MM.1S (cell line): ENCODE measurements at regions not wholly inside any gene's neighbourhood (a gene's known extent, or its start where the extent isn't known, plus 50 kb on each side); places are given as distances from the start of the nearest gene placed in this dataset.

Experiments
- DNase-seq: peaks from one replicate; pipeline ENCODE4 v3.0.0-alpha.2; 2015
- H2AFZ ChIP-seq: fragments of 300-600 bp; sonication (generic); 2 replicates; pipeline ENCODE4 v1.6.0; 2016; ENCODE audit warnings: antibody characterized with exemption, low read length
- H3F3A ChIP-seq: fragments of 300-600 bp; sonication (generic); 2 replicates; pipeline ENCODE4 v1.6.1; 2016; ENCODE audit warnings: mild to moderate bottlenecking, antibody characterized with exemption, low read length, moderate library complexity, mixed read lengths; ENCODE audit not compliant: insufficient read depth
- H3K27ac ChIP-seq: fragments of 300-600 bp; sonication (generic); 2 replicates; pipeline ENCODE4 v1.5.1; 2016; ENCODE audit warnings: mild to moderate bottlenecking, low read length
- H3K27me3 ChIP-seq: fragments of 300-600 bp; sonication (generic); replicated peaks from 2 replicates; pipeline ENCODE4 v1.6.0; 2016; ENCODE audit warnings: low read length; ENCODE audit not compliant: insufficient read depth
- H3K36me3 ChIP-seq: fragments of 300-600 bp; sonication (generic); replicated peaks from 2 replicates; pipeline ENCODE4 v1.6.1; 2016; ENCODE audit warnings: mild to moderate bottlenecking, low read length, mixed read lengths; ENCODE audit not compliant: insufficient read depth
- H3K4me1 ChIP-seq: fragments of 300-600 bp; sonication (generic); 2 replicates; pipeline ENCODE4 v1.6.1; 2016; ENCODE audit warnings: low read length, mixed read lengths
- H3K4me2 ChIP-seq: fragments of 300-600 bp; sonication (generic); 2 replicates; pipeline ENCODE4 v1.6.0; 2016; ENCODE audit warnings: low read depth, low read length
- H3K4me3 ChIP-seq: fragments of 300-600 bp; sonication (generic); 2 replicates; pipeline ENCODE4 v1.5.1; 2016; ENCODE audit warnings: low read length, mixed read lengths
- H3K79me2 ChIP-seq: fragments of 300-600 bp; sonication (generic); 2 replicates; pipeline ENCODE4 v1.6.1; 2016; ENCODE audit warnings: mixed run types, low read length, mixed read lengths
- H3K9ac ChIP-seq: fragments of 300-600 bp; sonication (generic); 2 replicates; pipeline ENCODE4 v1.6.1; 2016; ENCODE audit warnings: low read length, mixed read lengths
- H3K9me2 ChIP-seq: fragments of 300-600 bp; sonication (generic); replicated peaks from 2 replicates; pipeline ENCODE4 v1.6.1; 2016; ENCODE audit warnings: mild to moderate bottlenecking, low read length, mixed read lengths; ENCODE audit not compliant: insufficient read depth
- H3K9me3 ChIP-seq: fragments of 300-600 bp; sonication (generic); replicated peaks from 2 replicates; pipeline ENCODE4 v1.6.1; 2016; ENCODE audit warnings: mild to moderate bottlenecking, low read length, mixed read lengths; ENCODE audit not compliant: insufficient read depth
- H4K20me1 ChIP-seq: fragments of 300-600 bp; sonication (generic); 2 replicates; pipeline ENCODE4 v1.6.1; 2016; ENCODE audit warnings: mild to moderate bottlenecking, low read length, moderate library complexity, mixed read lengths; ENCODE audit not compliant: insufficient read depth
- CTCF ChIP-seq: fragments of 300-600 bp; sonication (generic); IDR thresholded peaks from 2 replicates; pipeline ENCODE4 v1.5.1; 2016; ENCODE audit warnings: antibody characterized with exemption, low read length, mixed read lengths
- EZH2 ChIP-seq: fragments of 300-600 bp; sonication (generic); optimal IDR thresholded peaks from 2 replicates; pipeline ENCODE3; 2017; ENCODE audit warnings: low read depth, mild to moderate bottlenecking, antibody characterized with exemption, low read length, mixed read lengths
- EZH2phosphoT487 ChIP-seq: fragments of 300-600 bp; sonication (generic); IDR thresholded peaks from 2 replicates; pipeline ENCODE4 v1.6.1; 2018; ENCODE audit warnings: antibody characterized with exemption, low read length

GRCh38 chr6:9040718-9041117 is 605.4 kb upstream of the SLC35B3 start:
- no peaks in the 10 kb centered on the region for H3F3A ChIP-seq
- no peak for TF ChIP-seq CTCF
- TF ChIP-seq EZH2phosphoT487, result no peak
- TF ChIP-seq EZH2, result no peak

GRCh38 chr6:9039258-9039657 is 603.9 kb upstream of the SLC35B3 start:
- H3F3A ChIP-seq, result no peaks in the 10 kb centered on the region
- H3K4me2 ChIP-seq, result no peak overlapping the region
- no peak overlapping the region for H3K9ac ChIP-seq
- no peak overlapping the region for H3K4me3 ChIP-seq
- no peak for DNase-seq
- no peaks in the 10 kb centered on the region for H3K4me1 ChIP-seq
- no peaks in the 10 kb centered on the region for H3K79me2 ChIP-seq
- H2AFZ ChIP-seq, result no peak overlapping the region
- TF ChIP-seq EZH2 (no peak), CTCF (no peak), EZH2phosphoT487 (no peak)
- H3K27ac ChIP-seq, result no peak overlapping the region
- no peaks in the 10 kb centered on the region for H3K9me2 ChIP-seq
- no peaks in the 10 kb centered on the region for H3K36me3 ChIP-seq
- no peaks in the 10 kb centered on the region for H3K27me3 ChIP-seq
- H3K9me3 ChIP-seq, result no peaks in the 10 kb centered on the region
- no peaks in the 10 kb centered on the region for H4K20me1 ChIP-seq

More at GRCh38 chr6:9040718-9041117, 605.4 kb upstream of the SLC35B3 start:
- H3K36me3 ChIP-seq, result no peaks in the 10 kb centered on the region
- no peaks in the 10 kb centered on the region for H3K27me3 ChIP-seq
- no peak overlapping the region for H2AFZ ChIP-seq
- DNase-seq, result no peak
- no peaks in the 10 kb centered on the region for H3K4me1 ChIP-seq
- no peaks in the 10 kb centered on the region for H3K9me2 ChIP-seq
- no peaks in the 10 kb centered on the region for H3K9me3 ChIP-seq
- no peak overlapping the region for H3K4me2 ChIP-seq
- no peak overlapping the region for H3K27ac ChIP-seq
- H3K79me2 ChIP-seq, result no peaks in the 10 kb centered on the region
- no peak overlapping the region for H3K4me3 ChIP-seq
- H4K20me1 ChIP-seq, result no peaks in the 10 kb centered on the region
- H3K9ac ChIP-seq, result no peak overlapping the region

- H3K9me3 ChIP-seq, result no peaks in the 10 kb centered on the region
- no peak overlapping the region for H3K27ac ChIP-seq
- H3K27me3 ChIP-seq, result no peaks in the 10 kb centered on the region
- H3K4me3 ChIP-seq, result no peak overlapping the region
- H2AFZ ChIP-seq, result no peak overlapping the region
- no peak overlapping the region for H3K9ac ChIP-seq
- no peaks in the 10 kb centered on the region for H3K79me2 ChIP-seq
- H3F3A ChIP-seq, result no peaks in the 10 kb centered on the region
- no peaks in the 10 kb centered on the region for H3K9me2 ChIP-seq
- no peaks in the 10 kb centered on the region for H3K36me3 ChIP-seq
- no peak for TF ChIP-seq EZH2phosphoT487
- no peak for TF ChIP-seq CTCF
- TF ChIP-seq EZH2, result no peak
- DNase-seq, result no peak
- H4K20me1 ChIP-seq, result no peaks in the 10 kb centered on the region
- H3K4me1 ChIP-seq, result no peaks in the 10 kb centered on the region
- H3K4me2 ChIP-seq, result no peak overlapping the region
Observed at GRCh38 chr6:9028086-9028485, 592.7 kb upstream of the SLC35B3 start.
